Right atrium auricular region (tissue), 2 donors: ENCODE measurements at regions not wholly inside any gene's neighbourhood (a gene's known extent, or its start where the extent isn't known, plus 50 kb on each side); places are given as distances from the start of the nearest gene placed in this dataset.

Experiments used
- DNase-seq: peaks from one replicate; pipeline ENCODE4 v3.0.0-alpha.2; 2019; ENCODE audit warnings: low spot score
- H3K27ac ChIP-seq, 2 donors: fragments of 200-600 bp; sonication (generic); 1 replicate in 1 of 2; 2 replicates in 1 of 2; pipeline ENCODE4 v1.5.1; 2016 to 2019
- H3K27me3 ChIP-seq, 2 donors: fragments of 200-600 bp; sonication (generic); one replicate each; pipeline versions ENCODE4 v1.5.1 to v1.6.0; 2017 to 2019
- H3K36me3 ChIP-seq: fragments of 200-600 bp; sonication (generic); one replicate; pipeline ENCODE4 v1.5.1; 2016
- H3K4me1 ChIP-seq, 2 donors: fragments of 200-600 bp; sonication (generic); one replicate each; pipeline versions ENCODE4 v1.5.1 to v1.6.0; 2017 to 2019
- H3K4me3 ChIP-seq, 2 donors: fragments of 200-600 bp; sonication (generic); 1 replicate in 1 of 2; 2 replicates in 1 of 2; pipeline ENCODE4 v1.5.1; 2017 to 2019; ENCODE audit warnings: mild to moderate bottlenecking in 1 of 2, moderate library complexity in 1 of 2
- H3K9me3 ChIP-seq, 2 donors: fragments of 200-600 bp; sonication (generic); one replicate each; pipeline ENCODE4 v1.5.1; 2019
- TF ChIP-seq, protein P1 (sequence below), 2 donors: fragments of 200-600 bp; sonication (generic); IDR thresholded peaks; one replicate each; pipeline ENCODE4 v1.5.1; 2019; ENCODE audit warnings: antibody characterized with exemption in 2 of 2

DNA sequence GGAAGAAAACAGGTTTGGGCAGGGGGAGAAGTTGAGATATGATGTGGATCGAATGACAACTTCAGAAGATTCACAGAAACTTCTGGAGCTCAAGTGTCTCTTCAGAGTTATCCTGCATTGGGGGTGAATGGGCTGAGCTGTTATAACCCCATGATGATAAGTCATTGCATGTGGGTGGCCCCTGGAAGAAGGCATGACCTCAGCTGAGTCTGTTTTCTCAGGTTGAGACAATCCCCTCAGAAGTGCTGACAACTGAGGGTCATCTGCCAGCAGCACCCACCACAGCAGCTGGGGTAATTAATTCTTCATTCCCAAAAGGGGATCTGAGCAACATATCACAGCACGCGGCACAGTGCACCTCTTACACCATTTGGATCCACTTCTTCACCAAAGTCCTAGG, 138.6 kb upstream of the CAMK1G start:
- no peaks in the 10 kb centered on the region for H3K4me1 ChIP-seq
- no peak overlapping the region for H3K27ac ChIP-seq
- no peaks in the 10 kb centered on the region for H3K36me3 ChIP-seq
- no peak for DNase-seq
- H3K4me3 ChIP-seq, result no peak overlapping the region
- TF ChIP-seq, protein P1, sequence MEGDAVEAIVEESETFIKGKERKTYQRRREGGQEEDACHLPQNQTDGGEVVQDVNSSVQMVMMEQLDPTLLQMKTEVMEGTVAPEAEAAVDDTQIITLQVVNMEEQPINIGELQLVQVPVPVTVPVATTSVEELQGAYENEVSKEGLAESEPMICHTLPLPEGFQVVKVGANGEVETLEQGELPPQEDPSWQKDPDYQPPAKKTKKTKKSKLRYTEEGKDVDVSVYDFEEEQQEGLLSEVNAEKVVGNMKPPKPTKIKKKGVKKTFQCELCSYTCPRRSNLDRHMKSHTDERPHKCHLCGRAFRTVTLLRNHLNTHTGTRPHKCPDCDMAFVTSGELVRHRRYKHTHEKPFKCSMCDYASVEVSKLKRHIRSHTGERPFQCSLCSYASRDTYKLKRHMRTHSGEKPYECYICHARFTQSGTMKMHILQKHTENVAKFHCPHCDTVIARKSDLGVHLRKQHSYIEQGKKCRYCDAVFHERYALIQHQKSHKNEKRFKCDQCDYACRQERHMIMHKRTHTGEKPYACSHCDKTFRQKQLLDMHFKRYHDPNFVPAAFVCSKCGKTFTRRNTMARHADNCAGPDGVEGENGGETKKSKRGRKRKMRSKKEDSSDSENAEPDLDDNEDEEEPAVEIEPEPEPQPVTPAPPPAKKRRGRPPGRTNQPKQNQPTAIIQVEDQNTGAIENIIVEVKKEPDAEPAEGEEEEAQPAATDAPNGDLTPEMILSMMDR (IDR thresholded peaks at IDR 0.05), result no peak
- H3K9me3 ChIP-seq, result no peaks in the 10 kb centered on the region
- no peaks in the 10 kb centered on the region for H3K27me3 ChIP-seq

GRCh38 chr1:209445576-209445975, 137.9 kb upstream of the CAMK1G start:
- Histone ChIP-seq H3K4me3 (no peak overlapping the region), H3K27ac (no peak overlapping the region), H3K9me3 (no peaks in the 10 kb centered on the region), H3K4me1 (no peaks in the 10 kb centered on the region), H3K27me3 (no peaks in the 10 kb centered on the region), H3K36me3 (no peaks in the 10 kb centered on the region)
- TF ChIP-seq, protein P1 (IDR thresholded peaks at IDR 0.05), result no peak
- DNase-seq, result no peak

GRCh38 chr1:209446356-209446755, 137.2 kb upstream of the CAMK1G start:
- no peak overlapping the region for H3K27ac ChIP-seq
- no peaks in the 10 kb centered on the region for H3K9me3 ChIP-seq
- TF ChIP-seq, protein P1 (IDR thresholded peaks at IDR 0.05), result no peak
- H3K4me1 ChIP-seq, result no peaks in the 10 kb centered on the region
- no peak for DNase-seq
- no peaks in the 10 kb centered on the region for H3K27me3 ChIP-seq
- H3K36me3 ChIP-seq, result no peaks in the 10 kb centered on the region
- no peak overlapping the region for H3K4me3 ChIP-seq

- no peaks in the 10 kb centered on the region for H3K27me3 ChIP-seq
- H3K9me3 ChIP-seq, result no peaks in the 10 kb centered on the region
- no peak overlapping the region for H3K27ac ChIP-seq
- H3K4me1 ChIP-seq, result no peaks in the 10 kb centered on the region
- no peaks in the 10 kb centered on the region for H3K36me3 ChIP-seq
- no peak for DNase-seq
- TF ChIP-seq, protein P1 (IDR thresholded peaks at IDR 0.05), result no peak
- no peak overlapping the region for H3K4me3 ChIP-seq
These were observed 129.0 kb upstream of the CAMK1G start for GRCh38 chr1:209454340-209454994.

- Histone ChIP-seq H3K36me3 (no peaks in the 10 kb centered on the region), H3K9me3 (no peaks in the 10 kb centered on the region), H3K4me3 (no peak overlapping the region), H3K4me1 (no peaks in the 10 kb centered on the region), H3K27me3 (no peaks in the 10 kb centered on the region), H3K27ac (no peak overlapping the region)
- DNase-seq, result no peak
- TF ChIP-seq, protein P1 (IDR thresholded peaks at IDR 0.05), result no peak
These were observed 128.4 kb upstream of the CAMK1G start for GRCh38 chr1:209455145-209455544.
